GM23338 (cell line): ENCODE measurements at regions not wholly inside any gene's neighbourhood (a gene's known extent, or its start where the extent isn't known, plus 50 kb on each side); places are given as distances from the start of the nearest gene placed in this dataset.

Experiments used
- ATAC-seq: fragments of 200-7000 bp; cut with Tn5 transposase; 3 replicates; pipeline ENCODE4 v1.9.1; 2020
- DNase-seq: peaks from one replicate; pipeline ENCODE4 v3.0.0-alpha.2; 2015; ENCODE audit warnings: low spot score
- H2AFZ ChIP-seq: fragments of 200-600 bp; sonication (generic); 2 replicates; pipeline ENCODE4 v1.8.0; 2016; ENCODE audit warnings: antibody characterized with exemption, mild to moderate bottlenecking, moderate library complexity
- H3F3A ChIP-seq: fragments of 200-600 bp; sonication (generic); replicated peaks from 2 replicates; pipeline ENCODE4 v1.8.0; 2017; ENCODE audit warnings: antibody characterized with exemption, mixed run types, low read depth
- H3K27ac ChIP-seq: fragments of 200-600 bp; sonication (generic); 2 replicates; pipeline ENCODE4 v1.6.1; 2016; ENCODE audit warnings: low read depth
- H3K27me3 ChIP-seq: fragments of 200-600 bp; sonication (generic); 2 replicates; pipeline ENCODE4 v1.8.0; 2016; ENCODE audit warnings: mild to moderate bottlenecking, mixed run types, moderate library complexity; ENCODE audit not compliant: insufficient read depth
- H3K36me3 ChIP-seq: fragments of 200-600 bp; sonication (generic); 2 replicates; pipeline ENCODE4 v1.8.0; 2016; ENCODE audit warnings: mild to moderate bottlenecking; ENCODE audit not compliant: insufficient read depth
- H3K4me1 ChIP-seq: fragments of 200-600 bp; sonication (generic); 2 replicates; pipeline ENCODE4 v1.8.0; 2016; ENCODE audit warnings: mild to moderate bottlenecking, moderate library complexity; ENCODE audit not compliant: insufficient read depth
- H3K4me2 ChIP-seq: fragments of 200-600 bp; sonication (generic); 2 replicates; pipeline ENCODE4 v1.7.1; 2017; ENCODE audit warnings: mixed run types
- H3K4me3 ChIP-seq: fragments of 200-600 bp; sonication (generic); 2 replicates; pipeline ENCODE4 v1.6.1; 2016; ENCODE audit warnings: mixed run types
- H3K79me2 ChIP-seq: fragments of 200-600 bp; sonication (generic); replicated peaks from 2 replicates; pipeline ENCODE4 v1.8.0; 2017; ENCODE audit warnings: mild to moderate bottlenecking; ENCODE audit not compliant: insufficient read depth
- H3K9me2 ChIP-seq: fragments of 200-600 bp; sonication (generic); 2 replicates; pipeline ENCODE4 v1.8.0; 2017; ENCODE audit not compliant: insufficient read depth
- H4K20me1 ChIP-seq: fragments of 200-600 bp; sonication (generic); replicated peaks from 2 replicates; pipeline ENCODE4 v1.8.0; 2017; ENCODE audit warnings: mild to moderate bottlenecking; ENCODE audit not compliant: insufficient read depth
- H3K27ac Mint-ChIP-seq: 2 replicates; pipeline ENCODE4 v1.8.0; 2020; ENCODE audit warnings: inconsistent platforms, mild to moderate bottlenecking, moderate library complexity, mixed read lengths
- H3K27me3 Mint-ChIP-seq: 3 replicates; pipeline ENCODE4 v1.8.0; 2022; ENCODE audit warnings: low read depth, mild to moderate bottlenecking, moderate library complexity, mixed read lengths, inconsistent platforms; ENCODE audit not compliant: insufficient read depth, poor library complexity
- H3K36me3 Mint-ChIP-seq: 3 replicates; pipeline ENCODE4 v1.8.0; 2021; ENCODE audit warnings: low read depth, mild to moderate bottlenecking, inconsistent platforms, moderate library complexity, mixed read lengths
- H3K4me1 Mint-ChIP-seq: 3 replicates; pipeline ENCODE4 v1.8.0; 2020; ENCODE audit warnings: mild to moderate bottlenecking, inconsistent platforms, mixed read lengths
- H3K4me3 Mint-ChIP-seq: 3 replicates; pipeline ENCODE4 v1.8.0; 2021; ENCODE audit warnings: moderate library complexity, mild to moderate bottlenecking, inconsistent platforms, mixed read lengths
- H3K9me3 Mint-ChIP-seq: 3 replicates; pipeline ENCODE4 v1.8.0; 2020; ENCODE audit warnings: moderate library complexity, mild to moderate bottlenecking, inconsistent platforms, mixed read lengths
- CREB1 ChIP-seq: fragments of 250-450 bp; sonication (Bioruptor Pico); IDR thresholded peaks from 2 replicates; pipeline ENCODE4 v1.5.0; 2020; ENCODE audit warnings: low read depth, mild to moderate bottlenecking, moderate library complexity
- EZH2 ChIP-seq: fragments of 200-600 bp; sonication (generic); IDR thresholded peaks from one replicate; pipeline ENCODE4 v1.8.0; 2017; ENCODE audit warnings: antibody characterized with exemption, mild to moderate bottlenecking, low read depth; ENCODE audit not compliant: unreplicated experiment
- EZH2phosphoT487 ChIP-seq: fragments of 200-600 bp; sonication (generic); IDR thresholded peaks from one replicate; pipeline ENCODE4 v1.8.1; 2018; ENCODE audit warnings: antibody characterized with exemption; ENCODE audit not compliant: unreplicated experiment
- JUNB ChIP-seq: IDR thresholded peaks from one replicate; pipeline ENCODE4 v1.6.1; 2016; ENCODE audit warnings: antibody characterized with exemption; ENCODE audit not compliant: unreplicated experiment
- NANOG ChIP-seq: IDR thresholded peaks from 2 replicates; pipeline ENCODE4 v1.6.1; 2016; ENCODE audit warnings: antibody characterized with exemption, borderline replicate concordance
- POLR2AphosphoS5 ChIP-seq: IDR thresholded peaks from 2 replicates; pipeline ENCODE4 v1.6.1; 2016; ENCODE audit warnings: antibody characterized with exemption, low read depth
- STAT1 ChIP-seq: IDR thresholded peaks from one replicate; pipeline ENCODE4 v1.6.1; 2016; ENCODE audit warnings: antibody characterized with exemption; ENCODE audit not compliant: unreplicated experiment
- ZNF114 ChIP-seq: fragments of 250-450 bp; sonication (Bioruptor Pico); IDR thresholded peaks from 2 replicates; pipeline ENCODE4 v1.5.0; 2020; ENCODE audit warnings: mild to moderate bottlenecking, moderate library complexity
- ZNF331 ChIP-seq: fragments of 250-450 bp; sonication (Bioruptor Pico); IDR thresholded peaks from 2 replicates; pipeline ENCODE4 v1.5.0; 2020; ENCODE audit warnings: low read depth, mild to moderate bottlenecking, moderate library complexity
- TF ChIP-seq, protein P1 (sequence below): fragments of 250-450 bp; sonication (Bioruptor Pico); IDR thresholded peaks from 2 replicates; pipeline ENCODE4 v1.5.0; 2020; ENCODE audit warnings: mild to moderate bottlenecking, moderate library complexity
- TF ChIP-seq, protein P2 (sequence below): IDR thresholded peaks from one replicate; pipeline ENCODE4 v1.6.1; 2018; ENCODE audit warnings: antibody characterized with exemption; ENCODE audit not compliant: unreplicated experiment
- TF ChIP-seq, protein P3 (sequence below), 2 experiments: fragments of 200-600 bp in 1 of 2; sonication (generic) in 1 of 2; conservative IDR thresholded peaks; 2 replicates each; pipeline versions ENCODE4 v1.5.1 to v1.6.1; 2016 to 2017; ENCODE audit warnings: antibody characterized with exemption in 2 of 2, low read depth in 2 of 2, mild to moderate bottlenecking in 2 of 2, moderate library complexity in 1 of 2
- TF ChIP-seq, protein P4 (sequence below): IDR thresholded peaks from 2 replicates; pipeline ENCODE4 v1.6.1; 2016; ENCODE audit warnings: antibody characterized with exemption

DNA sequence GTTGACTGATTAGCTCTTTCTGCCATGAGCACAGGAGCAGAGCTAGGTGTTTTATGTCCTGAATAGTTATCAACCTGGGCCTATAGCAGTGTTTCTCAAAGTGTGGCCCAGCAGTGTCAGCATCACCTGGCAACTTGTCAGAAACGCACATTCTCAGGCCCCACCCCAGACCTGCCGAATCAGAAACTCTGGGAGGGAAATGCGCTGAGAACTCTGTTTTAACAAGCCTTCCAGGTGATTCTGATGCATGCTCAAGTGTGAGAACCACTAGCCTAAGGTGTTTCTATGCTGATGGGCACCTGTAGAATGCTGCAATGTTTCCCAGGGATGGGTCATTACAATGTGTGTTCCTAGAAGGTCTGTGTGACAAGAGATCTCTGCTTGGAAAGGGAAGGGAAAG is 257.5 kb downstream of the MID1IP1 start:
- Mint-ChIP-seq H3K27me3 (peaks cover 6% of the 10 kb centered on the region), H3K4me3 (no peak overlapping the region), H3K9me3 (peaks cover 22% of the 10 kb centered on the region), H3K36me3 (peaks cover 21% of the 10 kb centered on the region), H3K27ac (no peak overlapping the region), H3K4me1 (peaks cover 8% of the 10 kb centered on the region; the same call in 2 of the 3 replicates)
- Histone ChIP-seq H3K79me2 (no peaks in the 10 kb centered on the region), H3F3A (no peaks in the 10 kb centered on the region), H3K36me3 (no peaks in the 10 kb centered on the region), H3K4me1 (no peaks in the 10 kb centered on the region), H3K4me3 (no peak overlapping the region), H4K20me1 (no peaks in the 10 kb centered on the region), H3K27ac (no peak overlapping the region), H3K27me3 (no peaks in the 10 kb centered on the region), H3K4me2 (no peak overlapping the region), H2AFZ (no peak overlapping the region), H3K9me2 (no peaks in the 10 kb centered on the region)
- no peak for DNase-seq
- TF ChIP-seq, protein P1, sequence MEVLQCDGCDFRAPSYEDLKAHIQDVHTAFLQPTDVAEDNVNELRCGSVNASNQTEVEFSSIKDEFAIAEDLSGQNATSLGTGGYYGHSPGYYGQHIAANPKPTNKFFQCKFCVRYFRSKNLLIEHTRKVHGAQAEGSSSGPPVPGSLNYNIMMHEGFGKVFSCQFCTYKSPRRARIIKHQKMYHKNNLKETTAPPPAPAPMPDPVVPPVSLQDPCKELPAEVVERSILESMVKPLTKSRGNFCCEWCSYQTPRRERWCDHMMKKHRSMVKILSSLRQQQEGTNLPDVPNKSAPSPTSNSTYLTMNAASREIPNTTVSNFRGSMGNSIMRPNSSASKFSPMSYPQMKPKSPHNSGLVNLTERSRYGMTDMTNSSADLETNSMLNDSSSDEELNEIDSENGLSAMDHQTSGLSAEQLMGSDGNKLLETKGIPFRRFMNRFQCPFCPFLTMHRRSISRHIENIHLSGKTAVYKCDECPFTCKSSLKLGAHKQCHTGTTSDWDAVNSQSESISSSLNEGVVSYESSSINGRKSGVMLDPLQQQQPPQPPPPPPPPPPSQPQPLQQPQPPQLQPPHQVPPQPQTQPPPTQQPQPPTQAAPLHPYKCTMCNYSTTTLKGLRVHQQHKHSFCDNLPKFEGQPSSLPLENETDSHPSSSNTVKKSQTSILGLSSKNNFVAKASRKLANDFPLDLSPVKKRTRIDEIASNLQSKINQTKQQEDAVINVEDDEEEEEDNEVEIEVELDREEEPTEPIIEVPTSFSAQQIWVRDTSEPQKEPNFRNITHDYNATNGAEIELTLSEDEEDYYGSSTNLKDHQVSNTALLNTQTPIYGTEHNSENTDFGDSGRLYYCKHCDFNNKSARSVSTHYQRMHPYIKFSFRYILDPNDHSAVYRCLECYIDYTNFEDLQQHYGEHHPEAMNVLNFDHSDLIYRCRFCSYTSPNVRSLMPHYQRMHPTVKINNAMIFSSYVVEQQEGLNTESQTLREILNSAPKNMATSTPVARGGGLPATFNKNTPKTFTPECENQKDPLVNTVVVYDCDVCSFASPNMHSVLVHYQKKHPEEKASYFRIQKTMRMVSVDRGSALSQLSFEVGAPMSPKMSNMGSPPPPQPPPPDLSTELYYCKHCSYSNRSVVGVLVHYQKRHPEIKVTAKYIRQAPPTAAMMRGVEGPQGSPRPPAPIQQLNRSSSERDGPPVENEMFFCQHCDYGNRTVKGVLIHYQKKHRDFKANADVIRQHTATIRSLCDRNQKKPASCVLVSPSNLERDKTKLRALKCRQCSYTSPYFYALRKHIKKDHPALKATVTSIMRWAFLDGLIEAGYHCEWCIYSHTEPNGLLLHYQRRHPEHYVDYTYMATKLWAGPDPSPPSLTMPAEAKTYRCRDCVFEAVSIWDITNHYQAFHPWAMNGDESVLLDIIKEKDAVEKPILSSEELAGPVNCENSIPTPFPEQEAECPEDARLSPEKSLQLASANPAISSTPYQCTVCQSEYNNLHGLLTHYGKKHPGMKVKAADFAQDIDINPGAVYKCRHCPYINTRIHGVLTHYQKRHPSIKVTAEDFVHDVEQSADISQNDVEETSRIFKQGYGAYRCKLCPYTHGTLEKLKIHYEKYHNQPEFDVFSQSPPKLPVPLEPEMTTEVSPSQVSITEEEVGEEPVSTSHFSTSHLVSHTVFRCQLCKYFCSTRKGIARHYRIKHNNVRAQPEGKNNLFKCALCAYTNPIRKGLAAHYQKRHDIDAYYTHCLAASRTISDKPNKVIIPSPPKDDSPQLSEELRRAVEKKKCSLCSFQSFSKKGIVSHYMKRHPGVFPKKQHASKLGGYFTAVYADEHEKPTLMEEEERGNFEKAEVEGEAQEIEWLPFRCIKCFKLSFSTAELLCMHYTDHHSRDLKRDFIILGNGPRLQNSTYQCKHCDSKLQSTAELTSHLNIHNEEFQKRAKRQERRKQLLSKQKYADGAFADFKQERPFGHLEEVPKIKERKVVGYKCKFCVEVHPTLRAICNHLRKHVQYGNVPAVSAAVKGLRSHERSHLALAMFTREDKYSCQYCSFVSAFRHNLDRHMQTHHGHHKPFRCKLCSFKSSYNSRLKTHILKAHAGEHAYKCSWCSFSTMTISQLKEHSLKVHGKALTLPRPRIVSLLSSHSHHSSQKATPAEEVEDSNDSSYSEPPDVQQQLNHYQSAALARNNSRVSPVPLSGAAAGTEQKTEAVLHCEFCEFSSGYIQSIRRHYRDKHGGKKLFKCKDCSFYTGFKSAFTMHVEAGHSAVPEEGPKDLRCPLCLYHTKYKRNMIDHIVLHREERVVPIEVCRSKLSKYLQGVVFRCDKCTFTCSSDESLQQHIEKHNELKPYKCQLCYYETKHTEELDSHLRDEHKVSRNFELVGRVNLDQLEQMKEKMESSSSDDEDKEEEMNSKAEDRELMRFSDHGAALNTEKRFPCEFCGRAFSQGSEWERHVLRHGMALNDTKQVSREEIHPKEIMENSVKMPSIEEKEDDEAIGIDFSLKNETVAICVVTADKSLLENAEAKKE (CRISPR knock-in tag) = no peak
- TF ChIP-seq POLR2AphosphoS5 (no peak), EZH2phosphoT487 (no peak), ZNF331 (CRISPR knock-in tag) (no peak), STAT1 (no peak), JUNB (no peak), EZH2 (no peak), CREB1 (CRISPR knock-in tag) (no peak), NANOG (no peak), ZNF114 (CRISPR knock-in tag) (no peak)
- TF ChIP-seq, protein P2, sequence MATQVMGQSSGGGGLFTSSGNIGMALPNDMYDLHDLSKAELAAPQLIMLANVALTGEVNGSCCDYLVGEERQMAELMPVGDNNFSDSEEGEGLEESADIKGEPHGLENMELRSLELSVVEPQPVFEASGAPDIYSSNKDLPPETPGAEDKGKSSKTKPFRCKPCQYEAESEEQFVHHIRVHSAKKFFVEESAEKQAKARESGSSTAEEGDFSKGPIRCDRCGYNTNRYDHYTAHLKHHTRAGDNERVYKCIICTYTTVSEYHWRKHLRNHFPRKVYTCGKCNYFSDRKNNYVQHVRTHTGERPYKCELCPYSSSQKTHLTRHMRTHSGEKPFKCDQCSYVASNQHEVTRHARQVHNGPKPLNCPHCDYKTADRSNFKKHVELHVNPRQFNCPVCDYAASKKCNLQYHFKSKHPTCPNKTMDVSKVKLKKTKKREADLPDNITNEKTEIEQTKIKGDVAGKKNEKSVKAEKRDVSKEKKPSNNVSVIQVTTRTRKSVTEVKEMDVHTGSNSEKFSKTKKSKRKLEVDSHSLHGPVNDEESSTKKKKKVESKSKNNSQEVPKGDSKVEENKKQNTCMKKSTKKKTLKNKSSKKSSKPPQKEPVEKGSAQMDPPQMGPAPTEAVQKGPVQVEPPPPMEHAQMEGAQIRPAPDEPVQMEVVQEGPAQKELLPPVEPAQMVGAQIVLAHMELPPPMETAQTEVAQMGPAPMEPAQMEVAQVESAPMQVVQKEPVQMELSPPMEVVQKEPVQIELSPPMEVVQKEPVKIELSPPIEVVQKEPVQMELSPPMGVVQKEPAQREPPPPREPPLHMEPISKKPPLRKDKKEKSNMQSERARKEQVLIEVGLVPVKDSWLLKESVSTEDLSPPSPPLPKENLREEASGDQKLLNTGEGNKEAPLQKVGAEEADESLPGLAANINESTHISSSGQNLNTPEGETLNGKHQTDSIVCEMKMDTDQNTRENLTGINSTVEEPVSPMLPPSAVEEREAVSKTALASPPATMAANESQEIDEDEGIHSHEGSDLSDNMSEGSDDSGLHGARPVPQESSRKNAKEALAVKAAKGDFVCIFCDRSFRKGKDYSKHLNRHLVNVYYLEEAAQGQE = no peak
- TF ChIP-seq, protein P3, sequence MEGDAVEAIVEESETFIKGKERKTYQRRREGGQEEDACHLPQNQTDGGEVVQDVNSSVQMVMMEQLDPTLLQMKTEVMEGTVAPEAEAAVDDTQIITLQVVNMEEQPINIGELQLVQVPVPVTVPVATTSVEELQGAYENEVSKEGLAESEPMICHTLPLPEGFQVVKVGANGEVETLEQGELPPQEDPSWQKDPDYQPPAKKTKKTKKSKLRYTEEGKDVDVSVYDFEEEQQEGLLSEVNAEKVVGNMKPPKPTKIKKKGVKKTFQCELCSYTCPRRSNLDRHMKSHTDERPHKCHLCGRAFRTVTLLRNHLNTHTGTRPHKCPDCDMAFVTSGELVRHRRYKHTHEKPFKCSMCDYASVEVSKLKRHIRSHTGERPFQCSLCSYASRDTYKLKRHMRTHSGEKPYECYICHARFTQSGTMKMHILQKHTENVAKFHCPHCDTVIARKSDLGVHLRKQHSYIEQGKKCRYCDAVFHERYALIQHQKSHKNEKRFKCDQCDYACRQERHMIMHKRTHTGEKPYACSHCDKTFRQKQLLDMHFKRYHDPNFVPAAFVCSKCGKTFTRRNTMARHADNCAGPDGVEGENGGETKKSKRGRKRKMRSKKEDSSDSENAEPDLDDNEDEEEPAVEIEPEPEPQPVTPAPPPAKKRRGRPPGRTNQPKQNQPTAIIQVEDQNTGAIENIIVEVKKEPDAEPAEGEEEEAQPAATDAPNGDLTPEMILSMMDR (conservative IDR thresholded peaks at IDR 0.05; ENCODE audit: low read depth in 2 of 2) = no peak
- TF ChIP-seq, protein P4, sequence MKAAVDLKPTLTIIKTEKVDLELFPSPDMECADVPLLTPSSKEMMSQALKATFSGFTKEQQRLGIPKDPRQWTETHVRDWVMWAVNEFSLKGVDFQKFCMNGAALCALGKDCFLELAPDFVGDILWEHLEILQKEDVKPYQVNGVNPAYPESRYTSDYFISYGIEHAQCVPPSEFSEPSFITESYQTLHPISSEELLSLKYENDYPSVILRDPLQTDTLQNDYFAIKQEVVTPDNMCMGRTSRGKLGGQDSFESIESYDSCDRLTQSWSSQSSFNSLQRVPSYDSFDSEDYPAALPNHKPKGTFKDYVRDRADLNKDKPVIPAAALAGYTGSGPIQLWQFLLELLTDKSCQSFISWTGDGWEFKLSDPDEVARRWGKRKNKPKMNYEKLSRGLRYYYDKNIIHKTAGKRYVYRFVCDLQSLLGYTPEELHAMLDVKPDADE = no peak
- no peak for ATAC-seq
